ENCODE measurements at regions not wholly inside any gene's neighbourhood (a gene's known extent, or its start where the extent isn't known, plus 50 kb on each side); places are given as distances from the start of the nearest gene placed in this dataset.

- DNase-seq = no peak
Observed at GRCh38 chr9:88033359-88033702, 59.0 kb upstream of the CDK20 start.

GRCh38 chr9:88028338-88028737, 54.0 kb upstream of the CDK20 start:
- no peak for DNase-seq

- no peak for DNase-seq
Observed at GRCh38 chr9:88026118-88026479, 51.8 kb upstream of the CDK20 start.

DNA sequence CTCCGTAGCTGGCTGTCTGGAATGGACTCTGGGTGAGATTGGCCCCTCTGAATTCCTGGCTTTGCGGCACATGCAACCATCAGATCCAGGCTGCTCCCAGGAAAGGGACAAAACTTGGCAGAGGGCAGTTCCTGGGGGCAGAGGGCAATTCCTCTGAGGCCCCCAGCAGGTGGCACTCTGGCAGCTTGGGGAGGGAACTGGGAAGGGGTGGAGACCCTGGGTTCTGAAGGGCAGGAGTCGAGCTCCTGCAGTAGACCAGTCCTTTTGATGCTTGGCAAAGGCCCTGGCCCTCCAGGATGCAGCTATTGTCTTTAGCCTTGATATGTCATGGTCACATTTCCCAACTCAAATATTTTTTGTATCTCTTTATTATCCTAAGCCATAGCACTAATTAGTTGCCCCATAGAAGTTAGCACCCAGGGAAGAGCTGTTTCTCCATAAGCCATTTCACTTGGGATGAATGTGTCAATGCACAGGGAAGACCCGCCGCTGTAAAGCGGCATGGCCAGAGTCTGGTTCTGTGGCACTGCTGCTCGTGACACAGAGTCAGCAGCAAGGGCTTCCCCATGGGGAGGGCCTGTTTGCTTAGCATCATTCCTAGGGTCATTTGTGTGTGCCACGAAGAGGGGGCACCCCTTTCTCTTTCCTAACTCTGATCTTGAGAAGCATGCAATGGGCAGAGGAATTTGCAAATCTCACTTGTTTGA, 51.2 kb upstream of the CDK20 start:
- no peak for DNase-seq

DNA sequence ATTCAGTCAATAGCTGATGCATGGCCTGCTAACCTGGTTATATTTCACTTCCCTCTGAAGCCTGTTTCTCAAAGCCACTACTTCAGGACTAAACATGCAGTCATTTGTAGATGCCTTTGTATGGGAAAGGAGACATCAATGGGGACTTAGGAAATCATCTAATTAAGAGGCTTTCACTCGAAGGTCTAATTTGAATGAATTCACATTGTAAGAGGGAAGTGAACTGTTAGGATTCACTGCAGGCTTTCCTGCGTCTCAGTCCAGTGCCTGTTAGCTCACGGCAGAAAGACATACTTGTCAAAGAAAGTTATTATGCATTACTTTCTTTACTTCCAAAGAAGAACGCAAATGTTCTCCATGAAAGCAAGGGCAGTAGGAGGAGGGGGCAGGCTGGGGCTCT, 50.6 kb upstream of the CDK20 start:
- DNase-seq = no peak
